Epithelial cell of esophagus (primary cell): ENCODE measurements at regions not wholly inside any gene's neighbourhood (a gene's known extent, or its start where the extent isn't known, plus 50 kb on each side); places are given as distances from the start of the nearest gene placed in this dataset.

ENCODE experiments used
- DNase-seq: peaks from one replicate; pipeline ENCODE4 v3.0.0; 2010; ENCODE audit warnings: low read depth
- H3K4me3 ChIP-seq: 2 replicates; pipeline ENCODE4 v1.5.1; 2011; ENCODE audit warnings: mild to moderate bottlenecking, low read length, control low read depth
- CTCF ChIP-seq: IDR thresholded peaks from 2 replicates; pipeline ENCODE4 v1.5.1; 2011; ENCODE audit warnings: low read depth, mild to moderate bottlenecking, low read length, control low read depth, inconsistent platforms; ENCODE audit not compliant: insufficient read depth; ENCODE audit errors: missing control alignments

GRCh38 chr2:15793978-15794377 is 146.4 kb upstream of the MYCN start:
- no peak for DNase-seq
- no peak overlapping the region for H3K4me3 ChIP-seq
- no peak for TF ChIP-seq CTCF

DNA sequence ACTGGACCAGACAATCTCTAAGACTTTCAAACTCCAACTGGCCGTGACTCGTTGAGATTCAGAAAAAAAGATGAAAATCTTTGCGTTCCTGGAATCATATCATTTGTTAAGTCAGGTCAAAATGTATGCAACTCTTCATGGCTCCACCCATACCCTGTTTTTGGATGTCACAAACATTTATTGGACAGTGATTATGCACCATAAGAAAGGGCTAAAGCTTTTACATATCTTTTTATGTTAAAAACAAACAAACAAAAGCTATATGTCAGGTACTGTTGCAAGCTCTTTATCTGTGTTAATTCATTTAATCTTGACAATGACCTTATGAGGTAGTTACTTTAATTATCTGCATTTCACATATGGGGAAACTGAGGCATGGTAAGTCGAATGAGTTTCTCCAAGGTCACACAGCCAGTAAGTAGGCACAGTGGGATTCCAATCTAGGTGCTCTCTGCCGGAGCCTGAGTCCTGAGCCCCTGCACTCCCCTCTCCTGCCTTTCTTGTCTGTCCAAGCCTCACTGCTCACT is 145.7 kb upstream of the MYCN start:
- DNase-seq = no peak
- no peak for TF ChIP-seq CTCF
- no peak overlapping the region for H3K4me3 ChIP-seq

- TF ChIP-seq CTCF = no peak
- no peak overlapping the region for H3K4me3 ChIP-seq
- no peak for DNase-seq
Measured at GRCh38 chr2:15795426-15795825, 144.9 kb upstream of the MYCN start.

DNA sequence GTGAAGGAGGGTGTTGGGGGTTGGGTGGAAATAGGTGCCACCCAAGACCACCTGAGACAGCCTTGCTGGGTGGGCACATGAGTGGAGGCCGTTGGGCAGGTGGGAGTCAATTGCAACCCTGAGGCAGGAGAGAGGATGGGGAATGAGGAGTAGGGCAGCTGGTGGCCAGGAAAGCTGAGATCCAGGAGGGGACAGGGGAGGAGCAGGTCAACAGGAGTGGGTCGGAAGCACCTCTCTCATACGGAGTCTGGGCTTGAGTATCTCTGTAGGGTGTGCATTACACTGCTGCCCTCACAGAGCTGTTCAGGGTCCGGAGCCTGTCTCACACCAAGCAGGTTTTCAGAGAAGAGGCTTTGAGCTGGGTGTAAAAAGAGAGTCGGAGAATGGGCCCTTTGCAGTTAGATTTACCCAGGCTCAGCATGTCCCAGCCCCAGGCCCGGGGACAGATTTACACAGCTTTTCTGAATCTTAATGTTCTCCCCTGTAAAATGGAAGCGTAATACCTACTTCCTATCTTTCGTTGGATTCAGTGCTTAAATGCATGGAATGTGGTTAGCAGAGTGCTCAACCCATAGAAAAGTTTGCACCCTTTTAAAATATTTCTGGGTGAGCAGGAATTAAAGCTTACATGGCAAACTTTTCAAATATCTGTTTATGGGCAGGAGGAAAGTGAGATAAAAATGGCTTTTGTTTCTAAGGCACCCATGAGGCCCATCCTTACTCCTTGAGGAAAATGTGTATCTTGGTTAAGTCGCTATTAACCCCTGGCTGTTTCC is 144.0 kb upstream of the MYCN start:
- H3K4me3 ChIP-seq = no peak overlapping the region
- no peak for DNase-seq
- TF ChIP-seq CTCF = no peak

- no peak for TF ChIP-seq CTCF
- DNase-seq = no peak
- H3K4me3 ChIP-seq = no peak overlapping the region
Measured at GRCh38 chr2:15797231-15797938, 143.0 kb upstream of the MYCN start.

DNA sequence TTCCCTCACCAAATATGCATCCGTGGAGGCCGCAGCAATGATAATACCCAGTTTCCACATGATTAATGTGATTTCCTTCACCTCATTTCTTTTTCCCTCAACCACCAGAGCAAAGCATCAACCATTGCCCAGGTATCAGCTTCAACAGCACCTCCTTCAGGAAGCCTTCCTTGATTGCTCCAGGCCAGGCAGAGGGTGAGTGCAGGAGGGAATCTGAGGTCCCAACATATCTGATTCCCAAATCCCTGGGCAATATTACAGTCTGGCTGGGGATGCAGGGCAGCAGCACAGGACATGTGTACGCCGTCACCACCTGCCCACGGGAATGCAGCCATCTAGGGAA is 142.4 kb upstream of the MYCN start:
- TF ChIP-seq CTCF = no peak
- DNase-seq = no peak
- no peak overlapping the region for H3K4me3 ChIP-seq
